SH-SY5Y (cell line): ENCODE measurements at regions not wholly inside any gene's neighbourhood (a gene's known extent, or its start where the extent isn't known, plus 50 kb on each side); places are given as distances from the start of the nearest gene placed in this dataset.

Source experiments
- GATA2 ChIP-seq: IDR thresholded peaks from 2 replicates; pipeline ENCODE4 v1.6.1; 2011; ENCODE audit warnings: mild to moderate bottlenecking, low read depth, low read length
- GATA3 ChIP-seq: IDR thresholded peaks from 2 replicates; pipeline ENCODE4 v1.6.1; 2011; ENCODE audit warnings: low read depth, mild to moderate bottlenecking, low read length, moderate library complexity

GRCh38 chr2:146024212-146024743 is 1504.4 kb upstream of the ZEB2 start:
- no peak for TF ChIP-seq GATA2
- TF ChIP-seq GATA3, result no peak

DNA sequence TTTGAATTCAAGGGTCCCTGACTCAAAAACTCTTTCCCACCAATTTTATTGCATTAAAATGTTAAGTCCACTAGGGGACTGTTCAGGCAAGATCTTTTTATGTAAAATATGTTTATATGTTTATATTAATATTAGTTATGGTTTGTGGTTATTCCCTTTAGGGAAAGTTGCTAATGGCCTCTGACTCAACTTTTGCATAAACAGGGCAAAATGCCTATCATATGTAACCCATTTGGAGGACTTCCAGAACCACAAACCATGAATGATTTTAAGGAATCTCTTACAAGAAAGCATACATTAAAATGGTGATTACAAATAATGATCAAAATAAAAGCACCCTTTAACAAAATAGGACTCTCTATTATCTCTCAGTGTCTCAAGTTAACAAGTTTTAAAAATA is 1484.5 kb upstream of the ZEB2 start:
- TF ChIP-seq GATA2 (no peak), GATA3 (no peak)

DNA sequence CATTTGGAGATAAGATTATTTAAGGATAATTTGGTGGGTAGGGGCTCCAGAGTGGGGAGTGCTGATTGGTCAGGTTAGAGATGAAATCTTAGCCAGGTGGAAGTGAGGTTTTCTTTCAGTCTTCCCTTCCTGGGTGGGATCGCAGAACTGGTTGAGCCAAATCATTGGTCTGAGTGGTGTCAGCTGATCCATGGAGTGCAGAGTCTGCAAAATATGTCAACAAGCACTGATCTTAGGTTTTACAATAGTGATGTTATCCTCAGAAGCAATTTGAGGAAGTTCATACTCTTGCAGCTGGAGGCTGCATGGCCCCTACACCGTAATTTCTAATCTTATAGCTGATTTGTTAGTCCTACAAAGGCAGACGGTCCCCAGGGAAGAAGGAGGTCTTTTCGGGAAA is 1483.4 kb upstream of the ZEB2 start:
- TF ChIP-seq GATA3, result no peak
- no peak for TF ChIP-seq GATA2

DNA sequence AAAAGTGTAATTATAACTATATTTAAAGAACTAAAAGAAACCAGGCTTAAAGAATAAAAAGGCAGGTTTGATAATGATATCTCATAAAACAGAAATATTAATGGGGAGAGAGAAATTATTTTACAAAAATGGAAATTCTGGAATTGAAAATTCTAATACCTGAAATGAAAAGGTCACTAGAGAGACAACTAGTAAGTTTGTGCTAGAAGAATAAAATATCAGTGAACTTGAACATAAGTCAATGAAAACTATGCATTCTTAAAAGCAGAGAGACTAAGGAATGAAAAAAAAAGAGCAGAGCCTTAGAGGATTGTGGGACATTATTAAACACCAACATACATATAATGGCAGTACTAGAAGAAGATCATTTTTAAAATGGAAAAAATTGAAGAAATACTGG is 1475.0 kb upstream of the ZEB2 start:
- TF ChIP-seq GATA2 (no peak), GATA3 (no peak)

- TF ChIP-seq GATA3 (no peak), GATA2 (no peak)
Observed at GRCh38 chr2:145992572-145992971, 1472.7 kb upstream of the ZEB2 start.

DNA sequence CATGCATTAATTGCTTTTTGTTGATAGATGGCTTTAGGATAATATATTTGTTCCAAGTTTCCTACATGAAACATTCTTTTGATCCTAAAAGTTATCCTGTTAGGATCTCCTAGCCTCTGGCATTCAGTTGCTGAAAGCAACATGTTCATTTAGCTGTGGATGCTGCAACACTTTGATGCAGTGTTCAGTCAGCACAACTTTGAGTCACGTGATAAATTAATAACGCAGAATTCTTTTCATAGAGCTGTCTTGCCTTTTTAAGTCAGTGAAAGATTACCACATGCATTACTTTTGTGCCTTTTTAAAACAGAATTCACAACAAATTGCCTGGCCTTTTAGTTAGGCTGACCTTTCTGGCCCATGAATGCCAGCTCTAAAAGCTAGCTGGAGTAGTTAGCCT is 1467.9 kb upstream of the ZEB2 start:
- TF ChIP-seq GATA2 (no peak), GATA3 (no peak)

GRCh38 chr2:145985517-145985916 is 1465.6 kb upstream of the ZEB2 start:
- TF ChIP-seq GATA2, result no peak

GRCh38 chr2:145984580-145984979 is 1464.7 kb upstream of the ZEB2 start:
- TF ChIP-seq GATA2, result no peak
- no peak for TF ChIP-seq GATA3

- TF ChIP-seq GATA3 (no peak), GATA2 (no peak)
Observed at GRCh38 chr2:145980318-145980717, 1460.4 kb upstream of the ZEB2 start.

DNA sequence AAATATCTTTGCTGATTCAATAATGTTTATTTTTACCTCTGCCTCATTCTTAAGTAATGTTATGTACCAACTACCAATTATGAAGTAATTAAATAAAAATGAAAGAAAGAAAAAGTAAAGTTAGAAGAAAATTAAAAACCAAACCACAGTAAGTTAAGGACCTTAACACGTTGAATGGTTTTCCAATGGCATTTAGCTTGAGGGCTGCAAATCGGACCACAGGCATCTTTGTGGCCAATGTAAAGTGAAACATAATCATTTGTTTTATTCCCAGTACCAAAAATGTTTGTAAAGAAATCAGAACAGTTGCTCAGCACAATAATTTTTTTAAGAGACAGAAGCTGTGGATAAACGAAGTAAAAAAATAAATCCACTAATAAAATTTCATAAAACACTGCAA is 1455.5 kb upstream of the ZEB2 start:
- TF ChIP-seq GATA2 (no peak), GATA3 (no peak)

- TF ChIP-seq GATA2 (no peak), GATA3 (no peak)
Observed at GRCh38 chr2:145961846-145962245, 1441.9 kb upstream of the ZEB2 start.

GRCh38 chr2:145960479-145961163 is 1440.7 kb upstream of the ZEB2 start:
- TF ChIP-seq GATA2 (no peak), GATA3 (no peak)

- TF ChIP-seq GATA2 (no peak), GATA3 (no peak)
Observed at GRCh38 chr2:145958611-145959010, 1438.7 kb upstream of the ZEB2 start.

- TF ChIP-seq GATA3 (no peak), GATA2 (no peak)
Observed at GRCh38 chr2:145957929-145958328, 1438.0 kb upstream of the ZEB2 start.

DNA sequence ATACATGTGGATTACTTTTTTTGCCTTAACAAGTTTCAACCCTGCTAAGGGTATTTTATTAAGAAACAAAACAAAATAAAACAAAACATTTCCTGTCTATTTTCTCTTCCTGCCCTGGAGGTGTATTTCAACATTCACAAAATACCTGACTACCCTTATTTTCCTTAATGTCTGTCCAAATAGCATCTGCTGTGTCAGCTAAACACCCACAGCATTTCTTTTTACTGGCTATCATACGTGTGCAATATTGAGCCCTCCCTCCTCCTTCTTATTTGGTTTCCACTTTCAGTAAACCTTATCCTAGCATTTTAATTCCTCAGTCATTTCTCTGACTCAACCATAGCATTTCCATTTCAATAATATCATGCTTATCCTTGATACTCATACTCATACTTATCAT is 1420.0 kb upstream of the ZEB2 start:
- TF ChIP-seq GATA2 (no peak), GATA3 (no peak)

DNA sequence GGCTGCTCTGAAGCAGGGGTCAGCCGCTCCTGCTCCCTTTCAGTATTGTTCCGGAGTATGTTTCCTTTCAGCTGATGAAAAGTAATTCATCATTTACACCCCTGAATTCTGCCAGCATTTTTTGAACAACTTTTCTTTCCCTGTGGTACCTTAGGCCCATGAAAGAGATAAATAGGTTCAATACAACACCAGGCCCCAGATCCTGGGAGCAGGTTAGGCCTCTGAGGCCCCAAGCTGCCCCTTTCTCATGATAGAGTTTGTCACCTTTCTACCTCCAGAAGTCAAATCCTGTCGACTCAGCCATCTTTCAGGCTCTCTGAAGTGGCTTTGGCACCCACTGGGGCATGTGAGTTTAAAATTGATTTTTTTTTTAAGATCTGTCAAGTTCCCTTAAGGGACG is 1415.1 kb upstream of the ZEB2 start:
- TF ChIP-seq GATA2, result no peak

DNA sequence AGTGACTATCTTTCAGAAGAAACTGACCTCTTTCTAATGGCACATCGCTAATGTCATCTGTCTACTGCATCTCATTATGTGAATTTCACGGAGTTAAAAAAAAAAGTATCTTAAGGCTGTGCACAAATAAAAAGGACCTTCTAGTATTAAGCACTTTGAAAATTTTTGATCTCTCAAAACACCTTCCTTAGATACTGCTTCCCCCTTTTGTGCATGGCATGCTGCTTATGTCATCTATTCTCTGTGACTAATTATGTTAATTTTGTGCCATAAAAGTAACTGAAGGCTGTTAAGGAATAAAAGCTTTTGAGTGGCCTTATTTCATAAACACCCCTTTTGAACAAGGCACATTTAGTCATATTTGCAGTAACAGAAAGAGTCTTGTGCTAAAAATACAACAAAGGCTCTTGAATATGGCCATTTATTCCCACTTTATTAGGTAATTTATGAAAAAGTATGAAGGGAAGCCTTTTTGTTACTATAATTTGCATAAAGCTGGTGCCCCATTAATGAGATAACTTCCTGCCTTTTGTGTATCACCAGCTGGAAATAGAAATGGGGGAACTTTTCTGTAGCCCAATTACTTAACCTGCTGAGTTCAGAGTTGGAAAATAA is 1412.0 kb upstream of the ZEB2 start:
- TF ChIP-seq GATA3 (no peak), GATA2 (no peak)
